Occipital lobe (tissue), 1 donor: ENCODE measurements at regions not wholly inside any gene's neighbourhood (a gene's known extent, or its start where the extent isn't known, plus 50 kb on each side); places are given as distances from the start of the nearest gene placed in this dataset.
"Not testable (repeated sequence)": the region's sequence is repeated elsewhere in the genome, so short reads cannot be mapped to it uniquely, and the experiment has no call there.

Source experiments
- DNase-seq: peaks from one replicate; lab custom pipeline; 2025; lab: John Stamatoyannopoulos, UW

DNA sequence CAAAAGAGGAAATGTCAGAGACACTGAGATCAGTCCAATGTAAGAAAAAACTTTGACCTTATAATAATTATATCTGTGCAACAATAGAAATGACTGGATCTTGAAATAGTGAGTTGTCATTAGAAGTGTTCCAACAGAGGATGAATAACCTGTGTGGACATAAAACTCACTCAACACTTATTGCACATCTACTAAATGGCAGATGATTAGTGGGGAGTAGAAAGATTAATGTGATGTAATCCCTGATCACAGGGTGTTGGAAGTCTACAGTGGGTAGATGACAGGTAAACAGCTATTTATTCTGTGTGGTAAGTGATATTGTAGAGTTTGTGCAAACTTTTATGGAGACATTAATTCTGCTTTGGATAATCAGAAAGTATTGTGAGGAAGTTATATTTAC, 177.3 kb upstream of the HMHB1 start:
- DNase-seq: no peak

DNA sequence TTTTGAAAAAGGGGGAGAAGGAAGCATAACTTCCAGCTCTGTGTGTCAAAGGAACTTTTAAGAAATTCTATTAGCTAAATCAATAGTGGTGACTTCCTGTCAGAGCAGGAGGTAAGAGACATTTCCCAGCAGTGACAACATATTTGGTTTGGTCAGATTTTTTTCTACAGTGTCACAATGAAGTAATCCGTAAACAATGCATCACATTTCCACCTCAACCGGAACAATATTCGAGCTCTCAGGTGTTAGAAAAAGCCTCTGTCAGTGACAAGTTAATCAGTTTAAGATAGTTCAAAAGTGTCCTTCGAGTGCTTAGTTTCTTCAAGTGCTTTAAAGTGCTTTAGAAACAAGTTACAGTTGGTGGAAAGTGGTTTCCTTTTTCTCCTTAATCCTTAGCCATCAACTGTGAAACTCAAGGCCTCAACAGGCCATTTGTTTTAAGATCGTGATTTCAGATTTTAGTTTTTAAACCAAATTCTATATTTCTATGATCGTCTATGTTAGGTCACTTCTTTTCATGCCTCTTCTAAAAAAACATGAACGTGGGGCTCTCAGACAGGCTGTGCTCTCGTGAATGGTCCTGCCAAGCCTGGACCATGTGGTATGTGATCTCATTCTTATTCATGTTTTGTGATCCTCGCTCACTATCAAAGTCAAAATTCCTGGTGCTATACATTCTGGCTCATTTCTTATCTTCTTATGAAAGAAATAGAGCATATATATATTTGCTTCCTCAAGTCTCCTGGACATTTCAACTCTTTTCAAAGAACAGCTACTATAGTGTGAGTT, 181.9 kb upstream of the HMHB1 start:
- no peak for DNase-seq

DNA sequence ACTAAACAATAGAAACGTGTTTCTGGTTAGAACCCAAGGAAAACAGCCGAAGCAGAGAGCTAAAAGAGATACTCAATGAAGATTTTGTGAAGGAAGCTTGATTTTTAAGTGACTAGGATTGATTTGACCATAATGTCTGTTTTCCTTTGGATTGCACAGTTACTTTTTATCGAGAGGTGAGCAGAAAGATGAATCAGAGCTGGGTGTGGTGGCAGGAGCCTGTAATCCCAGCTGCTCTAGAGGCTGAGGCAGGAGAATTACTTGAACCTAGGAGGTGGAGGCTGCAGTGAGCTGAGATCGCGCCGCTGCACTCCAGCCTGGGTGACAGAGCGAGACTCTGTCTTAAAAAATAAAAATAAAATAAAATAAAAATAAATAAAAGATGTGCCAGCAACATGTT, 186.9 kb upstream of the HMHB1 start:
- not testable (repeated sequence) for DNase-seq

DNA sequence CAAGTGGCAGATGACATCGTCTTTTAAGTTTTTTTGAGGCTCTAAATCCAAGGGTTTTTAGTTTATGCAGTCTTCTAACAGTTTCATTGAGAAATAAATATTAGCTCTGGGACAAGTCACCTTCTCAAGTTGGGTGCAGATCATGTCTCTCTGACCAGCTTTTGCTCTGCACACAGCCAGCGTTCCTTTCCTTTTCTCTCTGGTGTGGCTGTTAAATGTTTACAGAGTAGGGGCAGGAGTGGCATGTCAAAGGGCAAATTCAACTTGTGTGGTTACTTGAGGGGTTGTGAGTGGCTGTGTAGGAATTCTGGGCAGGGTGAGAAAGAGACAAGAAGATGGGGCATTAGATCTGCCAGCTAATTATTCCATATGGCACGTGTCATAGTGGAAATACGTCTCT, 187.5 kb upstream of the HMHB1 start:
- no peak for DNase-seq

DNA sequence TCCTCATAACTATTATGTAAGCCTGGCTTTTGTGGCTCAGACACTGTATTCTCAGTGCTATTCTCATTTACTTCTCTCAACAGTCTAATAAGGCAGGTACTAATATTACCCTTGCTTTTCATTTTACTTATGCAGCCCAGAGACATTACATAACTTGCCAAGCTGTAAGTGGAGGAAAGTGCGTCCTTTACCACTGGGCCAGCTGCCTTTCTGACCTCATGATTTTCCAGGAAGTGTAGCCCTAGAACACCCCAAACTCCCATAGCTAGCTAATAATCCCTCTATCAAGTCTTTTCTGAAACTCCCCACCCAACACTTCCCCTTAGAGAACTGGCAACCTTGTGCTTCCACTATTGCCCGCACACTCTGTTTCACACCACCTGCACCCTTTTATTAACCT, 192.9 kb upstream of the HMHB1 start:
- DNase-seq: no peak

DNA sequence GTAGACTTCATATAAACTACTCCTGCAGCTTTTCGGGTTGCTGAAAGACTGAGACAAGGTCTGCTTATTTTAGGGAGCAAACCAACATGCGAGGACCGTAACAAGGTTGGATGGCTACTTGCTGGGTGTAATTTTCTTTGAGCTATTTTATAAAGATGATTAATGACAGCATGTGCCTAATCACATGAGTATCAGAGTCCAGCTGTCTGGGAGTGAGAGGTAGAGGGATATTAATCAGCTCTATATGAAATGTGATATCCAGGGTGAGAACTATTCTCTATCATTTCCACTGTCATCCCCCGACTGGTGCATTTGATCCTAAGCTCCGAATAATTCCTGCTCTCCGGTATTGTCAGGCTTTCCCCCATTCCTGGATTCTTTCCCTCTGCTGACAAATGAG, 193.8 kb upstream of the HMHB1 start:
- no peak for DNase-seq

DNA sequence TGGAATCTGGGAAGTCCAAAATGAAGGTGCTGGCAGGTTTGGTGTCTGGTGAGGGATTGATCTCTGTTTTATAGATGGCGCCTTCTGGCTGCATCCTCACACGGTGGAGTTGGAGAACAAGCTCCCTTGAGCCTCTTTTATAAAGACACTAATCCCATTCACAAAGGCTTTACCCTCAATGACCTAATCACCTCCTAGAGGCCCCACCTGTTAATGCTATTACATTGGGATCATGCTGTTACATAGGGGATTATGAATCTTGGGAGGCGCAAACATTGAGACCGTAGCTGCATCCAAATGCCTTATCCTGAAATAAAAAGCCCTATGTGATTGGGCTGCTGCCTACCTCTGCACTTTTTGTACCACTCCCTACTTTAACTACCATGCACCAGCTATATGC, 197.1 kb upstream of the HMHB1 start:
- DNase-seq: no peak

DNA sequence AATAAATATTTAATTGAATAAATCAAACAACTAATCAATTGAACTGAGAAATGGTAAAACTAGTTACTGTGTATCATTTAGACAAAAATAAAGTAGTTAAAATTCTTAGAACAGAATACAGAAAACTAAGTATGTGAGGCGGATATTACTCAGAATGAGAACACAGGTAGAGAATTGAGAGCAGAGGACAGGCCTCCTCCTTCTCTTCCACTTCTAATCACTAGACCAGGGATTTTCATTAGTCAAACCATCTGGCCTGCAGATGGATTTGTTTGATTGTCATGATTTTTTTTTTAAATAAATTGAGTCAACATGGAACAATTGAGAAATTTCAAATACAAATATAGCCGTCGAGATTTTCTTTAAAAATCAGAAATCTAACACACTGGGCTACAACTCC, 198.6 kb upstream of the HMHB1 start:
- DNase-seq: no peak

DNA sequence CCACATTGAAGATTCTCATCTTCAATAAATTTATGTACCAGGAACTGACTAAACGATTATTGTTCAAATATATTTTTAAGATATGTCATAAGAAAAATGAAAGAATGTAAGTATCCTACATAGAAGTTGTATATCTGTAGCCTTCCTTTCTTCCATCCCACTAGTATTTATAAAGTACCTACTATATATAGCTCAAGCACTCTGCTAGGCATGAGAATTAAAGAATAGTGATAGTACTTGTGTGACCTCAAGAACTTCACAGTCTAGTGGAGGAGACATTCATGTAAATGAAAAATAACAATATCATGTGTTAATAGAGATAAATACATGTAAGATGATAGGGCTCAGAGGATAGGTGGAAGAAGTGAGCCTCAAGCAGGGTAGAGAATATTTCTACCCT, 201.0 kb upstream of the HMHB1 start:
- no peak for DNase-seq

DNA sequence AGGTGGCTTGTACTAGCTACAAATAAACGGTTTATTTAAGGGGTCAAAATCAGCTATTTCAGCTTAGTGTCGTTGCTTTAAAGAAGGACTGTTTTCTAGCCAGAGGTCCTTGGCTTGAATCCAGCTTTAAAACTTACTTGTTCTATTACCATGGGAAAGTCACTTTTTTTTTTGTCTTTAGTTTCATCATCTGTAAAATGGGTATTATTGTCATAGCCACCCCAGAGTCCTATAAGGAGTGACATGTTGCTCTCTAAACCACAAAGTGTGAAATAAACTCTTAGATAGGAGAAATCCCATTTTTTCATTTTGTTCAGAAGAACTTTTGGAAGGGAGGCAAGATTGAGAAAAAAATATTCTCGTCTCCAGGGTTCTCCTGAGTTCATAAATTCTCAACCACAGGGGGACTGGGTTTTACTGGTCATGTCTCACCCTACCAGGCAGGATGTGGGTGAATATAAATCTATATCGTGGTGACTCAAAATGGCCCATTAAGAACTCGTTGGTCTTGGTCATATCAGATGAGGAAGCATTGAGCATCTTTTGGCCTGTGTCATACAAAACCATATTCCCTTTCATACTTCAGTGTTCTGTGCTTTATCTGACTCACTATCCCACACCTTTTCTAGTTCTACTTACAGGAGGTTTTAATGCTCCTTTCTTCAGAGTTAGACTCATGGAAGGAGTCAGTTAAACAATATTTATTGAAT, 202.7 kb upstream of the NR3C1 start:
- DNase-seq: no peak

DNA sequence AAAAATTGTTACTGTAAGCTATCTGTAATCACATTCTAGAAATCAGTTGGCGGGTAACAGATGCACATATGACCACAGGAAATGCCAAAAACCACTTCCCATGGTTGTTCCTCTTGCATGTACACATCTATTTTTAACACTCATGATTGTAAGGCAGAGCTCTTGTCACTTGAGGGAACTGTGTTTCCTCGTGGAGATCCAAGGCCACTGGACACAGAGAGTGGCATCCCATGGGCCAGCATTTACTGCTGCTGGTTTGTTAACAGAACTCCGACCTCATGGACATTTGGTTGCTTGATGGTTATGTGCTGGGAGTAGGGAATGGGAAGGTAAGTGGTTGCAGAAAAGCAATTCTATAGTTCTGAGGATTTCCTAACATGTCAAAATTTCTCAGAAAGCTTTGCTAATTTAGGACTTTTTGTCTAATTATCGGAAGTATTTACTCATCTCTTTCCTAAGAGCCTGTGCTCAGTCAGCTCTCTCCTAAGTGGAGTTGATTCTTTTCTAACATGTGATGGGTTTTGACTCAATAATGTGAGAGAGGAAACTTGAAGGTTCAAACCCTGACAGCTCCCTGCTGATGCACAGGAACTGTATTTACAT, 202.0 kb upstream of the NR3C1 start:
- DNase-seq: no peak

DNA sequence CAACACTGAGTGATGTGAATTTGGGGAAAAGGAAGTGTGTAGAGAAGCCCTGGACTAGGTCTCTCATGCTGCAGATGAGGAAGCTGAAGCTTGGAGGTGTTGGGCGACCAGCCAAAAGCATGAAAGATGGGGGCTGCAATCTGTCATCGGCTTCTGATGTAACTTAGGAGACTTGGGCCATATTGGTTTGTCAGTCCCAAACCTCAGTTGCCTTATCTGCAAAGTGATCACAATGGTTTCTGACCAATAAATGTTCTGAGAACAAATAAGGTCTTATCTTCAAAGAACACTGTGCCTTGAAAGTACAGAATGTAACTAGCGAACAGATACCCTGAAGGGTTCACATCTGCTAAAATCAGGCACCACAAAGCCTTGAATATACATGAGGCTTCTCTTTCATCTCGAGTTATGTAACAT, 198.4 kb upstream of the NR3C1 start:
- no peak for DNase-seq

DNA sequence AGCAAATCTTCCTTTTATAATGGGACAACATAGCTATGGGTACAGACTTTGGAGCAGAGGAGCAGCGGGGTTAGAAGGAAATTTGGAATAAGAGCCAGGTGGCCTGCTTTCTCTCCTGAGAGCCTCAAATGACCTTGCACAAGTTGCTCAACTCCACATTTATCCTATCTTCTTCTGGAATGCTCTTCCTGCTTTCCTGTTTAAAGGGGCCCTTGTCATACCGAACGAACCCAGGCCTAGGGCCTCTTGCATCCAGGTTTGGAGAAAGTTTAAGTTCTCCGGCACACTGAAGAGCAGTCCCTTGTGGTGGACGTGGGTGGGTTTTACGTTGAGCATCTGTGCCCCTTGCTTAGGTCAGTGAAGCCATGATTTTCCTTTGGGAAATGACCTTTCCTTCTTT, 197.9 kb upstream of the NR3C1 start:
- no peak for DNase-seq

DNA sequence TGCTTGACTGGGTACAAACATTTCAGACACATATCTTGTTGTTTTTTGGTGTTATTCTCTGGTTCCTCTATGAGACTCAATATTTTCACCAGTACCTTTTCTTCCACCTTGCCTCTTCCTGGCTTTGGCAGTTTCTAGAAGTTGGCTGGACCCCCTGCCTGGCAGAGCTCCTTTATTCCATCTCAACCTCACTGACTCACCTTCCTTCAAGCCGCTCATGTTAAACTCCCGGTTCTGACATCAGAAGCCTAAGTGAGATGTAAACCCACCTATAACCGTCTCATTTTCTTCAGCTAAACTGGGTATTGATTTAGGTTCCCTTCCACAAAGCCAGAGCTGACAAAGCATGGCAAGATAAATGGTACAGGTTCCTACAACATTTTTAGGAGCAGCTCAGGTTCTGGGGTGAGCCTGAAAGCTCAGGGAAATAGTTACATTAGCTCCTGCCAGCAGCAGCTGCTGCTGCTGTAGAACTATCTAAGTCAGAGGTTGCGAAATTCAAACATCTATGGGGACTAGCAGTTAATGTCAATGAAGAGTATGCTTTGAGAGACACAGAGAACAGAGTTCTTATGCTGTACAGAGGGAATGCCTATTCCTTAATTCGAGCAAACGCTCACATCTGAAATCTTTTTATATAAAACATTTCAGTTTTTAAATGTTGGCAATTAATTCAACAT, 197.1 kb upstream of the NR3C1 start:
- no peak for DNase-seq

DNA sequence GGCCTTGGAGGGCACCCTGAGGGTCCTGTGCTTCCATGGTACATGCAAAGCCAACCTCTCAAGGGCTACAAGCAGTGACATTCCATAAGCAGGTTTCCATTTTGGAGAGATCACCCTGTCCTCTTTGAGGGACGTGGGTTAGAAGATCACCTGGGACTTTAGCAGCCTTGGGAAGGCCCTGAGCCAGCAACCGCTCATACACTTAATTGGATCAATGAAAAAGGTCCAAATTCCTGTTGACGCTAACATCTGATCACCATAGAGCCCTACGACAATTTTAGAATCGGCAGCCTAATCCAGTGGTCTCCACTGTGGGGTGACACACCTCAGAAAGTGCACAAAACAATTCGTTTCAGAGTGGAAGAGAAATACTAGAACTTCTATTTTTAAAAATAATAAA, 196.0 kb upstream of the NR3C1 start:
- no peak for DNase-seq

DNA sequence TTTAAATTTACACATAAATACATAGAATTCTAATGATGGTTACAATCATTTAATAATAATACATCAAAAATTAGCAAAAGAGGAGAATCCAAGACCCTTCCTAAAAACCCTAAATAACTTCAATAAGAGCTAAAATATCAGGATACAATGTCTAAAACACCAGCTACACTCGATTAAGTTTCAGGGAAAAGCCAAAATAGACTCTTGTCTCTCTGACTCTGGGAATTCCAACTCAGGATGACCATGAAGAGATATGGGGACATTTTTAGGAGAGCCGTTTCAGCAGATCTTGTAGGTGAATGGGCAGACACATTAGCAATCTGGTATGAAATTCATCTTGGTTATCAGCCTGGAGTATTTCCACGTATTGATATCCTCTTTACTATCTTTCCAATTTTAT, 193.3 kb upstream of the NR3C1 start:
- DNase-seq: no peak

DNA sequence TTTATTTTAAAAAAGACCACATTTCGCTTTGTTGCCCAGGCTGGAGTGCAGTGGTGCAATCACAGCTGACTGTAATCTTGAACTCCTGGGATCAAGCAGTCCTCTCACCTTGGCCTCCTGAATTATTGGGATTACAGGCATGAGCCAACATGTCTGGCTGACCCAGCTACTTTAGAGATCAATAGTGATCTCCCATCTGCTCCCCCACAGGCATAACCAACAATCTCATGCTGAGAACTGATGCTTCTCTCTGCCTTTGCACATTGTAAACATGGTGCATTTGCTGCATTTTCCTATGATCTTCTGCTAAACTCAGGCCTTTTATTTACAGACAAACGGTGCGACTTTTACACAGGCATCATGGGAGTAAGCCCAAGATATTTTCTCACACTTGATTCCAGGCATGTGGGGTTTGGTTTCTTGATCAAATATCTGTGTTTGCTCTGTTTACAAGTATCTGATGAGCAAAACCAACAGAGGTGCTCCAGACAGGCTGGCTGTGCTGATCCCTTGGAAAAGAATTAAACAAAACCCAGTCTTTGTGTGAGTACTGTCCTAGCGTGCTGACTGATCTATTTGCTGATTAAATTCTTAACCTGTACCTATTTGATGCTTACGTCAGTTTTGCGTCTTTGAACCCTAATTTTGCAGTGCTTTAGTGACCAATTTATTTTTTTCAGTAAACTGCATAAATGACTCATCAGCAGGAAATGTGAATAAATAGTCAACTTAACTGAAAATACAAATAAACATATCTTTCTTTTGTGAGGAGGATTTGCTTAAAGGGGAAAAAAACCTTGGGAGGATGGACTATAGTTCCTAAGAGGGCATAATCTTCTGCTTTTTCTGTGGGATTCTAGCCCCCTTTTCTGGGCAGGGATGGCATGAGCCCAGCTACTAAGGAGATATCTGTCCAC, 191.7 kb upstream of the NR3C1 start:
- DNase-seq: no peak

DNA sequence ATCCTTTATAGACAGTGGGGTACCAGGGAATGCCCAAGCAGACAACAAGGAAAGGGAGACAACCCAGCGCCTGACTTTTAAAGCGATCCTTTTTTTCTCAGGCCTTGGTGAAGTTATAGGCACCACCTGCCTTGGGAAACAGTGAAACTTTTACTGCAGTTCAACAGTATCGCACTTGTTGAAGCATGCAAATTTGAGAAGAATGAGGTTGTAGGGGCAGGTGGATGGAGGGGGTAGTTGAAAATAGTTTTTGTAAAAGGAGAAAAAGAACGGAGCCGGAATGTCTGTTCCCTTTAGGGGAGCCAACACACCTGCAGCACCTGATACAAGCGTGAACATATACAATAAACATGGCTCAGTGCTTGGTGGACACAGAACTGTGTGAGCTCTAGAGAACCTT, 190.2 kb upstream of the NR3C1 start:
- DNase-seq: no peak

DNA sequence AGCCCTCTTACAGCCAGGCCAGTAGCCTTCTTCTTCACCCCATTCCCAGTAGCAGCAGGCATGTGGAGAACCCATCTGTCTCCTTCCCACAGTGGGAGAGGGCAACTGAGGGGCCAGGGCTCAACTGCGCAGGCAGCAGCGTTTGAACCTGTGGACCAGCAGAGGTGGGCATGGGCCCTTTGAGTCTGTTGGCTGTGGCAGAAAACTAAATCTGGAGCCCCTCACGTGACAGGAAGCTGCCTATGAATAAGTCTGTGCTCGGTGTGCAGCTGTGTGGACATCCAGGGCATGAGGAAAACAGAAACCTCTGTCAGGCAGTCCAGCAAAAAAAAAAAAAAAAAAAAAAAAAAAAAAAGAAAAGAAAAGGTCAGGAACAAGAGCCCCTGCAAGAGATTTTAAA, 189.2 kb upstream of the NR3C1 start:
- DNase-seq: no peak

DNA sequence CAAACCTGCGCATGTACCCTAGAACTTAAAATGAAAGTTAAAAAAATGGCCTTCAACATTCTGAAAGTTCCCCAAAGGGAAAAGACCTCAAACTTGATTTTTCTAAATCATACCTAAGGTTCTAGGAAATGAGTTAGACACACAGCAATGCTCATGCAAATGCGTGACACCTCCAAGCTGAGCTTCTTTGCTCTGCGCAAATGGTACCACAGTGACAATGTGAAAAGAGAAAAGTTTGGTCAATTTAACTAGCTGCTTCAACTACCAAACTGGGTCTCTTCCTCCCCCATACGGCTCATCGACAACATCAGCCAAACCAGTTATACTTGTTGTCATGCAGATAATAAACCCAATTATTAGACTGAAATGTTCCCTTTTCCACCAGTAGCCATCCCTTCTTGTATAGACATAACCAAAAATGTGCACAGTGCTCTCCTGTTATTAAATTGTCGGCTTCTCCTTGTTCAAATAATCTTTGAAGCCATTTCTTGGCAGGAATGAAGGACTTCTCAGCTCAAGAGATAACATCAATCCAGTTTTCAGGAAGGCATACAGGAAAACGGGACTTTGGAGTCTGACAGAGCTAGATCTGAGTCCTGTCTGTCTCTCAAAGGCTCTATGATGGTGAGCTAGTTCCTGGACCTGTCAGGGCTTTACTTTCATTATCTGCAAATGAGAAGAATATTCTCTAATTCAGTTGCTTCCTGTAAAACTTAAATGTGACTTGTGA, 185.6 kb upstream of the NR3C1 start:
- DNase-seq: no peak

DNA sequence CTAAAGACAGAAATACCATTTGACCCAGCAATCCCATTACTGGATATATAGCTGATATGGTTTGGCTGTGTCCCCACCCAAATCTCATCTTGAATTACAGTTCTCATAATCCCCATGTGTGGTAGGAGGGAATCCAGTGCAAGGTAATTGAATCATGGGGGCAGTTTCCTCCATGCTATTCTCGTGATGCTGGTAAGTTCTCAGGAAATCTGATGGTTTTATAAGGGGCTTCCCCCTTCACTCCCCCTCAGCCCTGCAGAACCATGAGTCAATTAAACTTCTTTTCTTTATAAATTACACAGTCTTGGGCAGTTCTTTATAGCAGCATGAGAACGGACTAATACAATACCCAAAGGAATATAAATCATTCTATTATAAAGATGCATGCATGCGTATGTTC, 184.6 kb upstream of the NR3C1 start:
- DNase-seq: not testable (repeated sequence)
